DOHH2 (cell line): ENCODE measurements at regions not wholly inside any gene's neighbourhood (a gene's known extent, or its start where the extent isn't known, plus 50 kb on each side); places are given as distances from the start of the nearest gene placed in this dataset.

ENCODE experiments used
- H3F3A ChIP-seq: fragments of 200-600 bp; sonication (generic), shearing (Covaris generic); 2 replicates; pipeline ENCODE4 v1.6.0; 2016; ENCODE audit warnings: antibody characterized with exemption, mild to moderate bottlenecking; ENCODE audit not compliant: control insufficient read depth, insufficient read depth
- H3K27ac ChIP-seq: fragments of 200-600 bp; sonication (generic); 2 replicates; pipeline ENCODE4 v1.5.1; 2014; ENCODE audit warnings: low read depth, mild to moderate bottlenecking, low read length, moderate library complexity
- H3K27me3 ChIP-seq: fragments of 200-600 bp; sonication (generic); 2 replicates; pipeline ENCODE4 v1.6.1; 2014; ENCODE audit warnings: mild to moderate bottlenecking, low read length, mixed read lengths; ENCODE audit not compliant: control insufficient read depth
- H3K36me3 ChIP-seq: fragments of 200-600 bp; sonication (generic); 2 replicates; pipeline ENCODE4 v1.6.1; 2014; ENCODE audit warnings: mild to moderate bottlenecking, low read length, moderate library complexity, mixed read lengths; ENCODE audit not compliant: control insufficient read depth
- H3K4me1 ChIP-seq: fragments of 200-600 bp; sonication (generic); 2 replicates; pipeline ENCODE4 v1.6.1; 2014; ENCODE audit warnings: mild to moderate bottlenecking, low read length, mixed read lengths; ENCODE audit not compliant: control insufficient read depth
- H3K4me2 ChIP-seq: fragments of 200-600 bp; sonication (generic); 2 replicates; pipeline ENCODE4 v1.6.0; 2014; ENCODE audit warnings: mild to moderate bottlenecking, low read length, moderate library complexity
- H3K4me3 ChIP-seq: fragments of 200-600 bp; sonication (generic); 2 replicates; pipeline ENCODE4 v1.5.1; 2014; ENCODE audit warnings: mild to moderate bottlenecking, low read length, mixed read lengths
- H3K79me2 ChIP-seq: fragments of 200-600 bp; sonication (generic); 2 replicates; pipeline ENCODE4 v1.6.1; 2014; ENCODE audit warnings: mild to moderate bottlenecking, low read length, mixed read lengths; ENCODE audit not compliant: control insufficient read depth
- H3K9me2 ChIP-seq: fragments of 200-600 bp; sonication (generic); replicated peaks from 2 replicates; pipeline ENCODE4 v1.6.1; 2014; ENCODE audit warnings: mild to moderate bottlenecking, low read length, mixed read lengths; ENCODE audit not compliant: control insufficient read depth
- H3K9me3 ChIP-seq: fragments of 200-600 bp; sonication (generic); 2 replicates; pipeline ENCODE4 v1.6.1; 2014; ENCODE audit warnings: antibody characterized with exemption, low read length, mixed read lengths; ENCODE audit not compliant: control insufficient read depth, insufficient read depth
- H4K20me1 ChIP-seq: fragments of 200-600 bp; sonication (generic); 2 replicates; pipeline ENCODE4 v1.6.0; 2014; ENCODE audit warnings: low read depth, mild to moderate bottlenecking, antibody characterized with exemption, low read length, moderate library complexity; ENCODE audit not compliant: control insufficient read depth, insufficient read depth
- EZH2phosphoT487 ChIP-seq: fragments of 200-600 bp; sonication (generic); IDR thresholded peaks from 2 replicates; pipeline ENCODE4 v1.6.1; 2017; ENCODE audit warnings: borderline replicate concordance, mild to moderate bottlenecking, antibody characterized with exemption, low read length, moderate library complexity, mixed read lengths
- TF ChIP-seq, protein P1 (sequence below): fragments of 200-600 bp; sonication (generic); IDR thresholded peaks from one replicate; pipeline ENCODE4 v1.5.1; 2014; ENCODE audit warnings: antibody characterized with exemption, mild to moderate bottlenecking, low read depth, low read length; ENCODE audit not compliant: poor library complexity, severe bottlenecking

DNA sequence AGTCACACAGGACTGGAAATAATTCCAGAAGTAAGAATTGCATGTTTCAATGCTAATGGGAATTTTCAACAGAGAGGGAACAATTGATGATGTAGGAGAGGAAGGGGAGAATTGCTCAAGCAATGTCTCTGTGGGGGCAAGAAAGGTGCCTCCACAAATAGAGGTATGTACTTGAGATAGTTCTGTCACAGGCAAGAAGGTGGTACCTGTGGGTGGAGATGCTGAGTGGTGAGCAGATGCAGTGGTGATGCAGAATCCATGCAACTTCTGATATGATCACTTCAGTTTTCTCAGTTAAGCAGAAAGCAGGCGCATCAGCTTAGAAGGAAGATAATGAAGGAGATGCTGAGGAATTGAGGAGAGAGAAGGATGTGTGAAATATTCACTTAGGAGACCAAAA is 55.1 kb upstream of the SEC24B start:
- Histone ChIP-seq H3K79me2 (no peaks in the 10 kb centered on the region), H3K27ac (no peak overlapping the region), H3K9me2 (no peaks in the 10 kb centered on the region), H3K4me2 (no peak overlapping the region), H3K4me1 (peaks cover 8% of the 10 kb centered on the region; the same call in 1 of the 2 replicates), H4K20me1 (no peaks in the 10 kb centered on the region), H3K36me3 (no peaks in the 10 kb centered on the region), H3K4me3 (no peak overlapping the region), H3K9me3 (no peaks in the 10 kb centered on the region), H3F3A (no peaks in the 10 kb centered on the region), H3K27me3 (no peaks in the 10 kb centered on the region)
- TF ChIP-seq, protein P1, sequence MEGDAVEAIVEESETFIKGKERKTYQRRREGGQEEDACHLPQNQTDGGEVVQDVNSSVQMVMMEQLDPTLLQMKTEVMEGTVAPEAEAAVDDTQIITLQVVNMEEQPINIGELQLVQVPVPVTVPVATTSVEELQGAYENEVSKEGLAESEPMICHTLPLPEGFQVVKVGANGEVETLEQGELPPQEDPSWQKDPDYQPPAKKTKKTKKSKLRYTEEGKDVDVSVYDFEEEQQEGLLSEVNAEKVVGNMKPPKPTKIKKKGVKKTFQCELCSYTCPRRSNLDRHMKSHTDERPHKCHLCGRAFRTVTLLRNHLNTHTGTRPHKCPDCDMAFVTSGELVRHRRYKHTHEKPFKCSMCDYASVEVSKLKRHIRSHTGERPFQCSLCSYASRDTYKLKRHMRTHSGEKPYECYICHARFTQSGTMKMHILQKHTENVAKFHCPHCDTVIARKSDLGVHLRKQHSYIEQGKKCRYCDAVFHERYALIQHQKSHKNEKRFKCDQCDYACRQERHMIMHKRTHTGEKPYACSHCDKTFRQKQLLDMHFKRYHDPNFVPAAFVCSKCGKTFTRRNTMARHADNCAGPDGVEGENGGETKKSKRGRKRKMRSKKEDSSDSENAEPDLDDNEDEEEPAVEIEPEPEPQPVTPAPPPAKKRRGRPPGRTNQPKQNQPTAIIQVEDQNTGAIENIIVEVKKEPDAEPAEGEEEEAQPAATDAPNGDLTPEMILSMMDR = no peak
- TF ChIP-seq EZH2phosphoT487 = no peak

DNA sequence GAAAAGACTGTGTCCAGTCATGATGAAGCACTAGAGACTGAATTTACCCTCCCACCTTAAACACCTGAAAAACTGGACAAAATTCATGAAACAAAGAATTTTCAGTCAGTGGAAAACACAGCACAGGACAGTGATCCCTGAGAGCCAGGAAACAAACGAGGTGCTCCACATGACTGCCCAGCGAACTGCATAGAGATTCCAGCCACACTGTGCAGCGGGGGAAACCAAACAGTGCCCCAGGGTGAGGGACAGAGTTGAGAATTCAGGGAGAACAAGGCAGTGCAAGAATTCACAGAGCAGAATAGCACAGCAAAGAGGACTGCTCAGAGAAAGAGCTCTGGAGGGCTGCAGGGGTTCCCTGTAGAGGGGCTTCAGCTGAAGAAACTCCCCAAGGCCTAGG is 55.5 kb upstream of the SEC24B start:
- peaks cover 8% of the 10 kb centered on the region; the same call in 1 of the 2 replicates for H3K4me1 ChIP-seq

DNA sequence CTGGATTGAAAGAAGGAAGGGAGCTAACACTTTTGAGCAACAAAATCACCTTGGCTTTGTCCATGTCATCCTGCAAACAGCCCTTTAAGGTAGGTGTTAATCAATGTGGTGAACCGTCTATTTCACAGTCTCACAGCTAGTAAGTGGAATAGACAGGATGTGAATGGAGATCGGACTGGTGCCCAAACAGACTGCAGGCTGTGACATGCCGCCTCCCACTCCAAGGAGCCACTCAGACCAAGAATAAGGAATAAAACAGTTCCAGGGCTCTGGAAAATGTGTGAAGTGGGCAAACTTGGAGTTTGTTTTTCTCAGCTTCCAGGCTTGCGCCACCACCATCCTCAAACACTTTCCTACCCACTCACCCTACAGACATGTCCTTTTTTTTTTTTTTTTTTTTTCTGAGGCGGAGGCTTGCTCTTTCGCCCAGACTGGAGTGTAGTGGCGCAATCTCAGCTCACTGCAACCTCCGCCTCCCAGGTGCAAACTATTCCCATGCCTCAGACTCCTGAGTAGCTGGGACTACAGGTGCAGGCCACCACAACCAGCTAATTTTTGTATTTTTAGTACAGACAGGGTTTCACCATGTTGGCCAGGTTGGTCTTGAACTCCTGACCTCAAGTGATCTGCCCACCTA is 57.7 kb upstream of the SEC24B start:
- Histone ChIP-seq H3K9me3 (no peaks in the 10 kb centered on the region), H4K20me1 (no peaks in the 10 kb centered on the region), H3K27ac (no peak overlapping the region), H3K36me3 (no peaks in the 10 kb centered on the region), H3F3A (no peaks in the 10 kb centered on the region), H3K27me3 (peaks cover 7% of the 10 kb centered on the region; the same call in 1 of the 2 replicates), H3K4me1 (peaks cover 4% of the 10 kb centered on the region; the same call in 1 of the 2 replicates), H3K9me2 (no peaks in the 10 kb centered on the region), H3K4me2 (no peak overlapping the region), H3K79me2 (no peaks in the 10 kb centered on the region), H3K4me3 (no peak overlapping the region)
- TF ChIP-seq EZH2phosphoT487 = no peak
- TF ChIP-seq, protein P1 = no peak

More for the DNA sequence above, 55.5 kb upstream of the SEC24B start:
- H4K20me1 ChIP-seq = no peaks in the 10 kb centered on the region
- H3K27ac ChIP-seq = no peak overlapping the region
- no peaks in the 10 kb centered on the region for H3K9me2 ChIP-seq
- H3F3A ChIP-seq = no peaks in the 10 kb centered on the region
- no peaks in the 10 kb centered on the region for H3K27me3 ChIP-seq
- H3K36me3 ChIP-seq = no peaks in the 10 kb centered on the region
- no peak overlapping the region for H3K4me3 ChIP-seq
- H3K4me2 ChIP-seq = no peak overlapping the region
- no peaks in the 10 kb centered on the region for H3K9me3 ChIP-seq
- TF ChIP-seq EZH2phosphoT487 = no peak
- TF ChIP-seq, protein P1 = no peak
- H3K79me2 ChIP-seq = no peaks in the 10 kb centered on the region
